GM12874 (cell line): ENCODE measurements at regions not wholly inside any gene's neighbourhood (a gene's known extent, or its start where the extent isn't known, plus 50 kb on each side); places are given as distances from the start of the nearest gene placed in this dataset.

Source experiments
- TF ChIP-seq, protein P1 (sequence below): IDR thresholded peaks from 2 replicates; pipeline ENCODE4 v1.5.1; 2011; ENCODE audit warnings: low read depth, mild to moderate bottlenecking, control low read depth, low read length, moderate library complexity; ENCODE audit not compliant: insufficient read depth

GRCh38 chr14:44639781-44640385, 132.8 kb upstream of the FSCB start:
- TF ChIP-seq, protein P1, sequence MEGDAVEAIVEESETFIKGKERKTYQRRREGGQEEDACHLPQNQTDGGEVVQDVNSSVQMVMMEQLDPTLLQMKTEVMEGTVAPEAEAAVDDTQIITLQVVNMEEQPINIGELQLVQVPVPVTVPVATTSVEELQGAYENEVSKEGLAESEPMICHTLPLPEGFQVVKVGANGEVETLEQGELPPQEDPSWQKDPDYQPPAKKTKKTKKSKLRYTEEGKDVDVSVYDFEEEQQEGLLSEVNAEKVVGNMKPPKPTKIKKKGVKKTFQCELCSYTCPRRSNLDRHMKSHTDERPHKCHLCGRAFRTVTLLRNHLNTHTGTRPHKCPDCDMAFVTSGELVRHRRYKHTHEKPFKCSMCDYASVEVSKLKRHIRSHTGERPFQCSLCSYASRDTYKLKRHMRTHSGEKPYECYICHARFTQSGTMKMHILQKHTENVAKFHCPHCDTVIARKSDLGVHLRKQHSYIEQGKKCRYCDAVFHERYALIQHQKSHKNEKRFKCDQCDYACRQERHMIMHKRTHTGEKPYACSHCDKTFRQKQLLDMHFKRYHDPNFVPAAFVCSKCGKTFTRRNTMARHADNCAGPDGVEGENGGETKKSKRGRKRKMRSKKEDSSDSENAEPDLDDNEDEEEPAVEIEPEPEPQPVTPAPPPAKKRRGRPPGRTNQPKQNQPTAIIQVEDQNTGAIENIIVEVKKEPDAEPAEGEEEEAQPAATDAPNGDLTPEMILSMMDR = no peak

DNA sequence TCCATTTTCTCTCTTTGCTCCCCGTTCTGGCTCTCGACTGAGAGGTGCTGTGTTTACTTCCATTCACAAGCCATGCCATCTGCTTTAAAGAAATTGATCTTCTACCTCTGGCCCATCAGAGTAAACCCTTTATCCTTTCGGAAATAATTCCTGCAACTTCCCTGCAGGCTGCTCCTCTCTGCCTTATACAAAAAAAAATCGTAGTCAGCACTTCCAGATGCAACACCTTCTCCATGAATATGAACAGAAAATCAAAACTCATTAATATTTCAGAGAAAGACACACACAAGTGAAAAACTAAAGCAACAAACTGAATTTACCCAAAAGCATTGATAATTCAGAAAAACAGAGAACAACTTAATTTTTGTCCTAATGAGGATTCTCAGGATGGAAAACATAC, 127.6 kb upstream of the FSCB start:
- TF ChIP-seq, protein P1 = no peak

- TF ChIP-seq, protein P1 = no peak
Measured at GRCh38 chr14:44626423-44626822, 119.3 kb upstream of the FSCB start.

DNA sequence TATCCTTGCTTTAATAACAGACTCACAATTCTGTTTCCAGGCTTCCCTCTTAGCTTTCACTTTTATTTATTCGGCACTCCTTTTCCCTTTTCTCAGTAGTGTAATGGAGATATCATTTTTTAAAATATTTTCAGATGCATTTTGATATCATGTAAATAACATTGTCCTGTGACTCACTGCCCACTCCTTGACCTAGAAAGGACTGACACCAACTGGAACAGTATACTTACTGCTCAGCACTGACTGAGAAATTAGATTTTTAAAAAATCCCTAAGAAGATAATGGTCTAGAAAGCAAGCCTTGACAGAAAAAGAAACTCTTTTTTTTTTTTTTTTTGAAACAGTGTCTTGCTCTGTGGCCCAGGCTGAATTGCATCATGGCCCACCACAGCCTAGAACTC, 118.0 kb upstream of the FSCB start:
- TF ChIP-seq, protein P1 = no peak

GRCh38 chr14:44620121-44621019, 113.3 kb upstream of the FSCB start:
- TF ChIP-seq, protein P1 = no peak

DNA sequence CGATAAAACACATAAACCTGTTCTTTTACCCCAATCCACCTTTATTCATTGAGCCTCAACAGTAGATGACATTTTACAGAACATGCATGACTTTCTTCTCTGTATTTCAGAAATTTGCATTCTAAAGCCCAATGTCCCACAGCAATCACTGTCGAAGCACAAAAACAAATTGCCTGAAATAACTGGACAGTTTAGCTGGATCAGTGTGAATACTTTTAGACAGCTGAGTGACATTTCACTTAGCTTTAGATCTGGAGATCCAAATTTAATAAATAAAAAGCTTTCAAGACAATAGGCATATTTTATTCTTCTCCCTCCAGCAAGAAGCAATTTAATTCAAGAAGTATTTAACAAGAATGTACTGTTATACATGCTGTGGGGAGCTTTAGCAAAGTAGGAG, 109.1 kb upstream of the FSCB start:
- TF ChIP-seq, protein P1 = no peak

GRCh38 chr14:44613061-44613712, 106.1 kb upstream of the FSCB start:
- TF ChIP-seq, protein P1 = no peak
